Nephron progenitor cell (in vitro differentiated cells): ENCODE measurements at regions not wholly inside any gene's neighbourhood (a gene's known extent, or its start where the extent isn't known, plus 50 kb on each side); places are given as distances from the start of the nearest gene placed in this dataset.
A peak's percentile ranks its signal among the peaks of the same experiment; 100 is the strongest.

Experiments
- DNase-seq: peaks from one replicate; pipeline ENCODE4 v3.0.0; 2021
- H3K27ac Mint-ChIP-seq: 2 replicates; pipeline ENCODE4 v1.8.0; 2021; ENCODE audit warnings: mild to moderate bottlenecking, moderate library complexity, mixed read lengths
- H3K27me3 Mint-ChIP-seq: 2 replicates; pipeline ENCODE4 v1.8.0; 2021; ENCODE audit warnings: mild to moderate bottlenecking, low read depth, mixed read lengths; ENCODE audit not compliant: poor library complexity
- H3K36me3 Mint-ChIP-seq: 2 replicates; pipeline ENCODE4 v1.8.0; 2021; ENCODE audit warnings: low read depth, mixed read lengths
- H3K4me1 Mint-ChIP-seq: 2 replicates; pipeline ENCODE4 v1.8.0; 2021; ENCODE audit warnings: mixed read lengths
- H3K4me3 Mint-ChIP-seq: 2 replicates; pipeline ENCODE4 v1.8.0; 2021; ENCODE audit warnings: mild to moderate bottlenecking, moderate library complexity, mixed read lengths
- H3K9me3 Mint-ChIP-seq: 2 replicates; pipeline ENCODE4 v1.8.0; 2021; ENCODE audit warnings: mild to moderate bottlenecking, moderate library complexity, mixed read lengths
- CTCF ChIP-seq: fragments of 200-600 bp; sonication (generic); IDR thresholded peaks from 2 replicates; pipeline ENCODE4 v1.5.0; 2021; ENCODE audit warnings: antibody characterized with exemption

DNA sequence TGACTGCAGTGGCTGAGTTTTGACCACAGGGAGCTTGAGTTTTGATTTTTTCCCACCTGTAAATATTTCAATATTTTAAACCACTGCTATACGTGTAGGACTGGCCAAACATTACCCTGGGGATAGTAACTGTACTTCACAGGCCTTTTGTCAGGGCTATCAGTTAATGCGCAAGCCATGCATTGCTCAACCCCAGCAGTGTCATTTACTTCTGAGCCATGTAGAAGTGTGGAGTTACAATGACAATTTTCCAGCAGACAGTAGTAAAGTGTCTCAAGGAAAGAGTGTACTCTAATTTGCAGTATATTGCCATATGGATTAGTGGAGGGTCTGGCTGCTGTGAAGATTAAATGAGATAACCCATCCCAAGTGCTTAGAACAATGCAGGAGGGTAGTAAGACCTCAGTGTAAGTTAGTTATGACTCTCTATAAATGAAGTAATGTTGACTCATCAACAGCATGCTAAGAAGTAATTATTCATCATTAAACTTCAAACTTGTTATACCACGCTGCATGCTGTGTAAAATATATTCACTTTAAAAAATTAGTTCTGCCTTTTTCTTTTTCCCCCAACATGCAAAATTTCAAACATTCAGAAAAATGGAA, 489.2 kb downstream of the KDM4C start:
- peaks cover 4% of the 10 kb centered on the region for H3K9me3 Mint-ChIP-seq
- peaks cover 23% of the 10 kb centered on the region for H3K4me1 Mint-ChIP-seq
- peaks cover under 1% of the 10 kb centered on the region for H3K36me3 Mint-ChIP-seq
- no peak overlapping the region for H3K4me3 Mint-ChIP-seq
- peaks cover 8% of the 10 kb centered on the region for H3K27me3 Mint-ChIP-seq
- no peak for DNase-seq
- no peak overlapping the region for H3K27ac Mint-ChIP-seq
- TF ChIP-seq CTCF, result no peak

DNA sequence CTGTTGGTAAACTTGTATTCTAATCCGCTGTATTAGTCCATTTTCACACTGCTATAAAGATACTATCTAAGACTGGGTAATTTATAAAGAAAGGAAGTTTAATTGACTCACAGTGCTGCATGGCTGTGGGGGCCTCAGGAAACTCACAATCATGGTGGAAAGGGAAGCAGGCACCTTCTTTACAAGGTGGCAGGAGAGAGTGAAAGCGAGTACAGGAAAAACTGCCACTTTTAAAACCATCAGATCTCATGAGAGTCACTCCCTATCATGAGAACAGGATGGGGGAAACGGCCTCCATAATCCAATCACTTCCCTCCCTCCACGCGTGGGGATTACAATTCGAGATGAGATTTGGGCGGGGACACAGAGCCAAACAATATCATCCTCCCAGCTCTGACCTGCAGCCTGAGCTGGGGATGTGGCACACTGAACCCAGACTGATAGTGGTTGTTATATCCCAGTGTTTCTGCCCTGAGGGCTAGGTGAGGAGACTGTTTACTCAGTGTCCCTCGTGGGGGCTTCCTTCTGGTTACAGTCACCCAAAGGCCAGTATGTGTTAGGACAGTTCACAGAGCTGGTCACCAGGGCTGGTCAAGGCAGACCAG, 488.3 kb downstream of the KDM4C start:
- H3K36me3 Mint-ChIP-seq, result peaks cover 6% of the 10 kb centered on the region
- TF ChIP-seq CTCF, result no peak
- H3K4me1 Mint-ChIP-seq, result peaks cover 29% of the 10 kb centered on the region

GRCh38 chr9:7243838-7244237, 486.1 kb downstream of the KDM4C start:
- peak overlapping the region; percentile 12 for H3K27ac Mint-ChIP-seq
- no peak for DNase-seq
- H3K9me3 Mint-ChIP-seq, result peaks cover 27% of the 10 kb centered on the region
- H3K4me1 Mint-ChIP-seq, result peaks cover 50% of the 10 kb centered on the region
- peaks cover 16% of the 10 kb centered on the region for H3K36me3 Mint-ChIP-seq
- no peak overlapping the region for H3K4me3 Mint-ChIP-seq
- peaks cover 8% of the 10 kb centered on the region for H3K27me3 Mint-ChIP-seq
- no peak for TF ChIP-seq CTCF

More for the DNA sequence above, 488.3 kb downstream of the KDM4C start:
- Mint-ChIP-seq H3K4me3 (no peak overlapping the region), H3K27ac (peak overlapping the region; percentile 70), H3K27me3 (peaks cover 8% of the 10 kb centered on the region), H3K9me3 (peaks cover 6% of the 10 kb centered on the region)
- no peak for DNase-seq

DNA sequence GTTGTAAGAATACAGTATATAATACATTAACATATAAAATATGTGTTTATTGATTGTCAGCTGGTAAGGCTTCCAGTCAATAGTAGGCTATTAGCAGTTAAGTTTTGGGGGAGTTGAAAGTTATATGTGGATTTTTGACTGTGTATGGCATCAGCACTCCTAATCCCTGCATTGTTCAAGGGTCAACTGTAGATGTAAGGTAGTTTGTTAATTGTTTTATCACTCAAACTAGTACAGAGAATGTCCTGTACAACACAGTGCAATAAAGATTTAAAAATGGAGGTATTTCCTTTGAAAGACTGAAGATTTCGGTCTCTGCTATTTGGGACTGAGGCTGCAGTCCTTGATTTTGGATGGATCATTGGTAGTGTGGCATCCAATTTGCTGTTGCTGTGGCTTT, 484.4 kb downstream of the KDM4C start:
- peaks cover 8% of the 10 kb centered on the region for H3K27me3 Mint-ChIP-seq

GRCh38 chr9:7241694-7242093, 483.9 kb downstream of the KDM4C start:
- H3K36me3 Mint-ChIP-seq, result peaks cover 20% of the 10 kb centered on the region
- no peak overlapping the region for H3K27ac Mint-ChIP-seq
- peaks cover 6% of the 10 kb centered on the region for H3K27me3 Mint-ChIP-seq

More for the DNA sequence above, 484.4 kb downstream of the KDM4C start:
- DNase-seq, result no peak
- Mint-ChIP-seq H3K27ac (no peak overlapping the region), H3K4me3 (no peak overlapping the region), H3K4me1 (peaks cover 59% of the 10 kb centered on the region), H3K9me3 (peaks cover 40% of the 10 kb centered on the region), H3K36me3 (peaks cover 17% of the 10 kb centered on the region)
- TF ChIP-seq CTCF, result no peak

More at GRCh38 chr9:7241694-7242093, 483.9 kb downstream of the KDM4C start:
- TF ChIP-seq CTCF, result no peak
- no peak for DNase-seq
- peaks cover 40% of the 10 kb centered on the region for H3K9me3 Mint-ChIP-seq
- no peak overlapping the region for H3K4me3 Mint-ChIP-seq
- H3K4me1 Mint-ChIP-seq, result peaks cover 64% of the 10 kb centered on the region
